Renal pelvis (tissue), 1 donor: ENCODE measurements at regions not wholly inside any gene's neighbourhood (a gene's known extent, or its start where the extent isn't known, plus 50 kb on each side); places are given as distances from the start of the nearest gene placed in this dataset.
A peak's percentile ranks its signal among the peaks of the same experiment; 100 is the strongest.

ENCODE experiments used
- DNase-seq: peaks from one replicate; pipeline ENCODE4 v3.0.0-alpha.2; 2013

GRCh38 chr11:76298255-76298654 lies 82.7 kb downstream of the THAP12 start:
- DNase-seq = no peak

- DNase-seq = no peak
Measured at GRCh38 chr11:76296731-76297542, 84.0 kb downstream of the THAP12 start.

- DNase-seq = no peak
Measured at GRCh38 chr11:76293189-76293631, 86.9 kb upstream of the WNT11 start.

- DNase-seq = no peak
Measured at GRCh38 chr11:76292583-76293188, 86.4 kb upstream of the WNT11 start.

GRCh38 chr11:76291576-76292526 lies 85.5 kb upstream of the WNT11 start:
- peak; percentile 85 for DNase-seq

GRCh38 chr11:76288166-76288980 lies 82.1 kb upstream of the WNT11 start:
- DNase-seq = no peak

- no peak for DNase-seq
Measured at GRCh38 chr11:76287227-76287626, 80.9 kb upstream of the WNT11 start.

- DNase-seq = no peak
Measured at GRCh38 chr11:76285397-76286104, 79.2 kb upstream of the WNT11 start.

- no peak for DNase-seq
Measured at GRCh38 chr11:76284161-76284560, 77.9 kb upstream of the WNT11 start.

- DNase-seq = no peak
Measured at GRCh38 chr11:76282811-76283595, 76.7 kb upstream of the WNT11 start.

- DNase-seq = no peak
Measured at GRCh38 chr11:76282172-76282571, 75.9 kb upstream of the WNT11 start.

GRCh38 chr11:76281558-76281906 lies 75.2 kb upstream of the WNT11 start:
- no peak for DNase-seq

- DNase-seq = no peak
Measured at GRCh38 chr11:76280882-76281557, 74.7 kb upstream of the WNT11 start.

- no peak for DNase-seq
Measured at GRCh38 chr11:76280151-76280881, 74.0 kb upstream of the WNT11 start.

- DNase-seq = no peak
Measured at GRCh38 chr11:76279646-76280045, 73.3 kb upstream of the WNT11 start.

GRCh38 chr11:76279038-76279437 lies 72.7 kb upstream of the WNT11 start:
- no peak for DNase-seq

GRCh38 chr11:76278526-76278925 lies 72.2 kb upstream of the WNT11 start:
- DNase-seq = no peak

GRCh38 chr11:76277298-76278175 lies 71.2 kb upstream of the WNT11 start:
- no peak for DNase-seq
